KBM-7 (cell line): ENCODE measurements at regions not wholly inside any gene's neighbourhood (a gene's known extent, or its start where the extent isn't known, plus 50 kb on each side); places are given as distances from the start of the nearest gene placed in this dataset.

Experiments
- DNase-seq: peaks from one replicate; pipeline ENCODE4 v3.0.0-alpha.2; 2015
- in situ Hi-C: fragments of 300-500 bp; cut with MboI; formaldehyde crosslinking; loops from 2 replicates; pipeline ENCODE4 v1.14.3; 2020; ENCODE audit warnings: low sequenced_read_pairs, low pct_unique_long_range_greater_than_20kb, mixed read lengths

DNA sequence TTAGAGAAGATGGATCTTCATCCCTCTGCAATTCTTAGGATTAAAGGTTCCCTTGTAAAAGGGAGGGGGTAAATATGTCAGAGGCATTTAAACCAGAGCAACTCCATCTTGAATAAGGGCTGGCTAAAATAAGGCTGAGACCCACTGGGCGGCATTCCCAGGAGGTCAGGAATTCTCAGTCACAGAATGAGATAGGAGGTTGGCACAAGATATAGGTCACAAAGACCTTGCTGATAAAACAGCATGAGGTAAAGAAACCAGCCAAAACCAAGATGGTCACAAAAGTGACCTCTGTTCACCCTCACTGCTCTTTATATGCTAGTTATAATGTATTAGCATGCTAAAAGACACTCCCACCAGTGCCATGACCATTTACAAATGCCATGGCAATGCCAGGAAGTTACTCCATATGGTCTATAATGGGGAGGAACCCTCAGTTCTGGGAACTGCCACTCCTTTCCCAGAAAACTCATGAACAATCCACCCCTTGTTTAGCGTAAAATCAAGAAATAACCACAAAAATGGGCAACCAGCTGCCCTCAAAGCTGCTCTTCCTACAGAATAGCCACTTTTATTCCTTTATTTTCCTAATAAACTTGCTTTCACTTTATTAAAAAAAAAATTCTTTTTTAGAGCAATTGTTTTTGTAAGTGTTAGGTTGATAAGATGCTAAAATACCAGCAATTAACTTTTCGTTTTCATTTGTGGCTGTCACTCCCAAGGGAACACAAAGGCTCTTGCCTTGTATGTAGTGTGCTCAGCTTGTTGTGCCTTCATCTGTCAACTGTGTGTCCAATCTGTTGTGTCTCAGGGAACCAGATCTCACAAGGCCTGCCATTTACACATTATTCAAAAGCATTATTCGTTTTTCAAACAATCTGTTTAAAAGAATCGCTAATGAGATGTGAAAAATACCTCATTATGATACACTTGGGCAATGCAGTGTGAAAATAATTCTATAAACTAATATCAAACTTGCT is 205.2 kb upstream of the RGPD4 start:
- in situ Hi-C loops, result no loop called here
- no peak for DNase-seq

GRCh38 chr2:107622741-107623310 is 203.9 kb upstream of the RGPD4 start:
- no peak for DNase-seq
- in situ Hi-C loops, result no loop called here

DNA sequence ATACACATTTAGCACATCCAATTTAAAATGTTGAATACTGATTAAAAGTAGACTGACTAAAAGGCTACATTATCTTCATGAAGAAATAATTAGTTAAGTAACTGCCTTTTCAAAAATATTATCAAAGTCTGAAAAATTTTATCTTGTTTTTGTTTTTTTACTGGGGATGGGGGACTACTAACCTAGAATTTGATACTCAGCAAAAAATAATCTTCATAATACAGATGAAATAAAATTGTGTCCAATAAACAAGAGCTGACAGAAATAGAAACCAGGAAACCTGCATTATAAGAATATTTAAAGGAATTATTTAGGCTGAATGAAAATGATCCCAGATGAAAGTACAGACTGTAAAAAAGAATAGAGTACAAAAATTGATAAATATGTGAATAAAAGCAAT is 200.7 kb upstream of the RGPD4 start:
- DNase-seq, result no peak
- in situ Hi-C loops, result no loop called here

DNA sequence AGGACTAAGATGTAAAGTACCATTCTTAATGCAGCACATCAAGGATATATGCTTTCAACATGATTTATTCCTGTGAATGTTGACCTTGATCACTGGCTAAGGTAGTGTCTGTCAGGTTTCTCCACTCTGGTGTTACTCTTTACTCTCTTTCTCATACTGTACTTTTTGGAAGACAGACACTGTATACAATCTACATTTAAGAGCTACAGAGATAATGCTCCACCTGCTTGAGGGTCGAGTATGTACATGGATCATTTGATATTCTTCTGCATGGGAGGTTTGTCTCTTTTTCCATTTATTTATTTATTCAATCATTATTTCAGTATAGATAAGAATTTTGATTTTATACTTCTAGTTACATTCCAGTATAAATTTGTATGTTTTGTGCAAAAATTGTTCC is 199.5 kb upstream of the RGPD4 start:
- DNase-seq, result no peak
- in situ Hi-C loops, result no loop called here

- DNase-seq, result no peak
- in situ Hi-C loops, result no loop called here
These were observed 198.8 kb upstream of the RGPD4 start for GRCh38 chr2:107627926-107628325.

GRCh38 chr2:107633580-107634147 is 193.0 kb upstream of the RGPD4 start:
- DNase-seq, result no peak
- in situ Hi-C loops, result no loop called here

DNA sequence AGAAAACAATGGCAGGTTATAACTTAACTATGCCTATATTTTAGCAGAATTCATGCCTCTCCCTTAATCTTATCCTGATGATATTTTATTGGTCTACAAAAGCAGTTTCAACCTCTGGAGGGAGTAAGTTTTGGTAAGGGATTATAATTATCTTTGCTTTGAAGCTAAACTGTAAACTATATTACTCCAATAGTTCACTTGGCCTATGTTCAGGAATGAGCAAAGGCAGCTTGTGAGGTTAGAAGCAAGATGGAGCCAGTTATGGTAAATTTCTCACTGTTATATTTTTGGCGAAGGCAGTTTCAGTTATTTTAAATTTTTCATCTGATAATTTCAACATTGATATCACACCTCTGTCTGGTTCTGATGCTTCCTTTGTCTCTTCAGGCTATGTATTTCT is 192.5 kb upstream of the RGPD4 start:
- in situ Hi-C loops, result no loop called here

DNA sequence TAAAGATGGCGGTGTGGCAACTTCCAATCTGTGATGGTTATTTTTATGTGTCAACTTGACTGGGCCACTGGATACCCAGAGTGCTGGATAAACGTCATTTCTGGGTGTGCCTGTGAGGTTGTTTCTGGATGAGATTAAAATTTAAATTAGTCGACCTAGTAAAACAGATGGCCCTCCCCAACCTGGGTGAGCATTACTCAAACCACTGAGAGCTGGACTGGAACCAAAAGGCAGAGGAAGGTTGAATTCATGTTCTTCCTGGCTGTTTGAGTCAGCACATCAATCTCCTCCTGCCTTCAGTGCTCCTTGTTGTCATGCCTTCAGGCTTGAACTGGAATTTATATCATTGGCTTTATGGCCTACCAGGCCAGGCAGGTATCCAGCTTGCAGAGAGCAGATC is 190.8 kb upstream of the RGPD4 start:
- in situ Hi-C loops, result no loop called here
- no peak for DNase-seq

More for the DNA sequence above, 192.5 kb upstream of the RGPD4 start:
- DNase-seq, result no peak

- in situ Hi-C loops, result no loop called here
These were observed 181.1 kb upstream of the RGPD4 start for GRCh38 chr2:107645586-107645985.

DNA sequence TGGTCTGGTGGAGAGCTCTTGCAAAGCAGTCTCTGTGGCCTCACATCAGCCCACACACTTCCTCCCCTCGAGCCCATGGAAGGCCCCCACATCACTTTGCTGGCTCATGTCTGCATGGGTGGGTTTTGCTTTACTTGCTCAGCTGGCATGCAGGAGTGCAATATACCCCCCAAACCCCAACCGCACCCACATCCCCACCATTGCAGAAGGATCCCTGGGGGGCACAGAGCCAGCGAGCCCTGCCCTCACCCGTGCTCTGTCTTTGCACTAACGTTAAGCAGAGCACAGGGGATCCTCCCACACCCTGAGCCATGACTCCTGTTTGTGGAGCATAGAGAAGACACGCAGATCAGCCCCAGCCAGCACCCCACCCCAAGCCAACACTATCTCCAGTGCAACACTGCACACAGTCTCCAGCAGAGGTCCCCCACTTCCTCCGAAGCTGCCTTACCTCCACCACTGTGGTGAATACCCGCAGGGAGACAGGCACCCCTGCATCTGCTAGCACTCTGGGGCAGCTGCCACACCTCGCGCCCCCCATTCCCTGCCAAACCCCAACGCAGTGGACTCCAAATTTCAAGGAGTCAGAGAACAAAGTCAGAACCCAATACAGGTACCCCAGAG is 177.8 kb upstream of the RGPD4 start:
- in situ Hi-C loops, result no loop called here
- no peak for DNase-seq

More at GRCh38 chr2:107645586-107645985, 181.1 kb upstream of the RGPD4 start:
- no peak for DNase-seq

DNA sequence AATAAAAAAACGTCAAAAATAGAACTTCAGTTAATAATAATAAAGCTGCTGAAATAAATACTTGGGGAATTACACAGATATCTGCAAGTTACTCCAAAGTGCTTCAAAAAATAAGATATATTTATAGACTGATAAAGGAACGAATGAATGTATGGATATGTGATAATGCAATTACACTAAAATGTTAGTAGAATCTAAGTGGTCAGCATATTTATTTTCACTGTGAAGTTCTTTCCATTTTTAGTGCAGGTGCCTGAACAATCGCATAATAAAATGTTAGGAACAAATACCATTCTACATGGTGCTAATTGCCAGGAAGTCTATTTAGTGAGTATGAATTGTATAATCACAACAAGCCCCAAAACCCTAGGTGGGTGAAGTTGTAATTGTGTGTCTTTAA is 169.6 kb upstream of the RGPD4 start:
- in situ Hi-C loops, result no loop called here

DNA sequence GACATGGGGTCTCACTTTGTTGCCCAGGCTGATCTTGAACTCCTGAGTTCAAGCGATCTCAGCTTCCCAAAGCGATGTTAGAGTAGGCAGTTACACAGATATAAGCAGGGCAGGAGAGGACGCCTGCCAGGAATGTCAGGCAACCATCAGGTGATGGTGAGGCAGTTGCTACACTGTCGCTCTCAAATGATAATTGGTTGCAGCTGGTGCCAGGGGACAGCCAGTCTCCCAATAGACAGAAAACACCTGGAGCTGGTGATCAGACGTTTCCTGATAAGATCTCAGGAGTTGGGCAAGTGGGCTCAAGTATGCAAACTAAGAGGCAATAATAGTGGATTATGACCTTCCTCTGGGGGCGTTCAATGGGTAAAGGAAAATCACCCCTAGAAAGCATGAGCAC is 163.1 kb upstream of the RGPD4 start:
- in situ Hi-C loops, result no loop called here
- DNase-seq, result no peak

More for the DNA sequence above, 169.6 kb upstream of the RGPD4 start:
- no peak for DNase-seq

DNA sequence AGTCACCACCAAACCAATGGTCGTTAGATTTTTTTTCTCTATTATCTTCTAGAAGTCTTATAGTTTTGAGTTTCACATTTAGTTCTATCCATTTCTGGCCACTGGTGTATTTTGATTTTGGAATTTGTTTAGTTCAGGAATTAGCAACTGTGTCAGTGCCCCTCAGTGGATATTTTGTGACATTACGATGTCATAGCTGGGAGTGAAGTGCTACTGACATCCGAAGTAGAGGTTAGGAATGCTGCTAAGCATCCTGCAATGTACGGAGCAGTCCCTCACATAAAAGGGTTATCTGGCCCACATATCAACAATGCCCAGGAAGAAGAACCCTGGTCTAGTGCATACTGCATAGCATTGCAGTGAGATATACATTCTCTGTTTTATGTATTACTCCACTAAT is 157.4 kb upstream of the RGPD4 start:
- in situ Hi-C loops, result no loop called here
- peak; percentile 1 for DNase-seq

- in situ Hi-C loops, result no loop called here
- DNase-seq, result no peak
These were observed 144.8 kb upstream of the RGPD4 start for GRCh38 chr2:107681936-107682335.

- in situ Hi-C loops, result no loop called here
- DNase-seq, result no peak
These were observed 142.3 kb upstream of the RGPD4 start for GRCh38 chr2:107684421-107684820.

DNA sequence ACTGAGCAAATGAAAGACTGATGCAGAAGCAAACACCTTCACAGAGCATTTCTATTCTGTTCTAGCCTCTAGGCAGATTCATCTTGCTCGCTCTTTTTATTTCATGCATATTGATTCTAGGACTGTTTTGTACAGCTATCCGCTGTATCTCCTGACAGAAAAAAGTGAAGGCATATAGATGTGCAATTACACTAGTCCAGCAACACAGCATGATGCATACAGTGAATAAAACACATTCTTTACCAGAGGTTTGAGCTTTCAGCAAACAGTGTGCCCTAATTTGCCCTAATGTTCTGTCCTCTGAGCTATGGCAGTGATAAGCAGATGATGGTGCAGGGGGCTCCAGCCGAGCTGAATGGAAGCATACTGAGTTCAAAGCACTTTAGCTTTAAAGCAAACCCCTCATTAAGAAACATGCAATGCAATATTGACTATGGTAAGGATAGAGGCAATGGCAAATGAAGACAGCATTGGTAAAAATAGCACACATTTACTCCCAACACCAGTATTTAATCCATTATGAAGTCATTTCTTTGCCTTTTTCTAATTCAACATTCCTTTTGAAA is 141.2 kb upstream of the RGPD4 start:
- in situ Hi-C loops, result no loop called here
- DNase-seq, result no peak

GRCh38 chr2:107687073-107687472 is 139.6 kb upstream of the RGPD4 start:
- in situ Hi-C loops, result no loop called here
- no peak for DNase-seq

DNA sequence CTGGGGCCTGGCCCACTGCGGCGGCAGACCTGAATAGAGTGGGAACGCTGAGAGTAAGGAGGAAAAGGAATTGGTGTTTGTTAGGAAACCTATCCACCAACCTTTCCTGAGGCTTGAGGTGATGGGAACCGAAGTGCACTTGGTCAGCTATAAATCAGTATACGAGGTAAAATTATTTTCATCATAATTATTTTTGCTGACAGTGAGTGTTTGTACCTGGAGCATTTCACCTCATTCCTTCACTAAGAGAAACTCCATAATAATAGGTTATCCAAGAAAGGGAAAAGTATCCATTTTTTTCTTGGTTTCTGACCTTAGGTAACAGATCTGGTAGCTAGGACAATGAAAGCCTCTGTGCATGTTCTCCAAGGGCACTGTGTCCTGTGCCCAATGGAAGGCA is 138.6 kb upstream of the RGPD4 start:
- in situ Hi-C loops, result no loop called here

DNA sequence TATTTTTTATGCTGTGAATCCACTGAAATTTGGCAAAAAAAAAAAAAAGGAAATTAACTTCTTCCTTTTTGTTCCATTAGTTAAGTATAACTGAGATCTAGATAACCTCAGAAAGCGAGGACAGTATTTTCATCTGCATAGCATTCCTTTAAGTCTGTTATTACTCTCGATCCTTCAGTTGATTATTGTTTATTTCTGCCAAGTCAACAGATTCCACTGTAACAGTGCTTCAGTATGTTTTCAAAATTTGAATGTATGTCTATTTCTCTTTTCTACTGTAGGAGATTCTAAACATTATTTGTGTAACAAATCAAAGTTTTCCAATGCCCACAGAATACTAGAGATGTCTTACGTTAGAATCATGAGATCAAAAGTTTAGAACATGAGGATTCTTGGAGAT is 133.1 kb upstream of the RGPD4 start:
- DNase-seq, result no peak
- in situ Hi-C loops, result no loop called here

More for the DNA sequence above, 138.6 kb upstream of the RGPD4 start:
- DNase-seq, result no peak

DNA sequence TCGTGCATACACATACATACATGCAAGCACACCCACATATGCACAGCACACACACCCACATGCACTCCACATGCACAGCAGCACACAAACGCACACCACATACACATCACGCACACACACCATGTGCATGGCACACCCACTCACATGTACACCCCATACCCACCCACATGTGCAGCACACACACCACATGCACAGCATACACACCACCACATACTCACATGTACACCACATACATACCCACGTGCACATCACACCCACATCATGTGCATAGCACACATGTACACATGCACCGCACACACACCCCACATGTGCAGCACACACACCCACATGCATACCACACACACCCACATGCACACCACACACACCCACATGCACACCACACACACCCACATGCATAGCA is 132.0 kb upstream of the RGPD4 start:
- in situ Hi-C loops, result no loop called here
- no peak for DNase-seq
